HG03045 (cell line): ENCODE measurements at regions not wholly inside any gene's neighbourhood (a gene's known extent, or its start where the extent isn't known, plus 50 kb on each side); places are given as distances from the start of the nearest gene placed in this dataset.
"Not testable (repeated sequence)": the region's sequence is repeated elsewhere in the genome, so short reads cannot be mapped to it uniquely, and the experiment has no call there.

Experiments used
- ATAC-seq: cut with Tn5 transposase; IDR thresholded peaks from one replicate; pipeline ENCODE4 v1.9.1; 2021; ENCODE audit warnings: mild to moderate bottlenecking, moderate library complexity; ENCODE audit not compliant: unreplicated experiment

DNA sequence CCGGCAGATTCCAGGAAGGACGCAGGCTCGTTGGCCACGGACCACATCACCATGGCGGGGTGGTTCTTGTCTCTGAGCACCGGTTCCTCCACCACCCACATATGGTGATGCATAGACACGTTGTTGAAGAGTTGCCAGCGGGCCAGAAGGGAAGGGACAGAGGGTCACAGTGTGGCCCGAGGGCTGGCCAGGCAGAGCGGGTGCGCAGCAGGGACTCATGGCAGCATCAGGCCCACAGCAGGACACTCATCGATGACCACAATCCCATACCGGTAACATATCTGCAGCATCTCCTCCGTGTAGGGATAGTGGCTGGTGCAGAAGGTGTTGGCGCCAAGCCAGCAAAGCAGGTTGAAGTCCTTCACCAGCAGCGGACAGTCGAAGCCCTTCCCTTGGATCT, 469.2 kb upstream of the FAM174A start:
- not testable (repeated sequence) for ATAC-seq

DNA sequence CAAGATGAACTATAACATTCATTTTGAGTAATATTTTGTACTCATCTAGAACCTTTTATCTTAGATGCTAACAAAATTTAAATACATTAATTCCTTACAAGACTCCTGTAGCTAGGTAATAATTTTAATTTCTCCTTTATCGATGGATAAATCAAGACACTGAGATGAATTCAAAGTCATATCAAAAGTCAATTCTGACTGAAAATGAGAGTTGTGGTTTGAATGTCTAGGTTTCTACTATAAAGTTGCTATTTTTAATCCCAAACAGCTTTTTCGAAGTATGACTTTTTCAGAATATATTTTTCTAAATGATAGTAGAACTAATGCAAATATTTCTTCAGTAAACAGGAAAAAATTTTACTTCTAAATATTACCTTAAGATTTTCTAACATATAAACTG, 491.7 kb upstream of the FAM174A start:
- no peak for ATAC-seq

DNA sequence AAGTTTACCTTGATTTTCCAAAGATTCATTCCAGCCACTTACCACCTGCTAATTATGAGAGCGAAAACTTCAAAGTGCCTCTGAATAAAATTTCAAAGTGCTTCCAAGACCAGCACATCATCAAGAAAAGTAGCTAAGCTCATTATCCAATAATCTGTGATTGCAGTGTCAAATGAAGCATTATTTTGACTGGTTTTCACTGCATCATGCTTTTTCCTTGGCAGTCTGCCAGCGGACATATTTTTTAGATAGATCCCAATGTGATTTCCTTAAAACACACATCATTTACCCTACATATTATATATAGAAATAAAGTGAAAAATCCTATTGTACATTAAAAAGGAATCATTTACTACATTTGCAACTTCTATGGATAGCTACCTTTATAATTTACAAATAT, 508.6 kb upstream of the FAM174A start:
- no peak for ATAC-seq

DNA sequence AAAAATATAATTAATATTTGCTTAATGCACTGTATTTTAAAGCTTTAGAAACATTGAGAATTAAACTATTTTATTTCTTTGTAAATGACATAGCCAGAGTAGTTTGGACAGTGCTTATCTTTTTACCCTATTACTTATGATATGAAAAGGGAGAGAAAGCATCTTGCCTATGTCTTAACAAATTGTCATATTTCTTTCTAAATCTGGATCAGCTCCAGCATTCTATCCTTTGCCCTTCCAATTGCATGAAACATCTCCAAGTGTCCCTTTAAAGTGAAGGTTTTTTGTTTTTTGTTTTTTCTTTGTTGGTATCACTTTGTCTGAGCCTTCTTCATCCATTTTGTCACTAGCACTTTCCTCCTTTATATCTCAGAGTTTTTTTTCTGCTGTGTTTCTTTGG, 511.6 kb upstream of the FAM174A start:
- no peak for ATAC-seq

DNA sequence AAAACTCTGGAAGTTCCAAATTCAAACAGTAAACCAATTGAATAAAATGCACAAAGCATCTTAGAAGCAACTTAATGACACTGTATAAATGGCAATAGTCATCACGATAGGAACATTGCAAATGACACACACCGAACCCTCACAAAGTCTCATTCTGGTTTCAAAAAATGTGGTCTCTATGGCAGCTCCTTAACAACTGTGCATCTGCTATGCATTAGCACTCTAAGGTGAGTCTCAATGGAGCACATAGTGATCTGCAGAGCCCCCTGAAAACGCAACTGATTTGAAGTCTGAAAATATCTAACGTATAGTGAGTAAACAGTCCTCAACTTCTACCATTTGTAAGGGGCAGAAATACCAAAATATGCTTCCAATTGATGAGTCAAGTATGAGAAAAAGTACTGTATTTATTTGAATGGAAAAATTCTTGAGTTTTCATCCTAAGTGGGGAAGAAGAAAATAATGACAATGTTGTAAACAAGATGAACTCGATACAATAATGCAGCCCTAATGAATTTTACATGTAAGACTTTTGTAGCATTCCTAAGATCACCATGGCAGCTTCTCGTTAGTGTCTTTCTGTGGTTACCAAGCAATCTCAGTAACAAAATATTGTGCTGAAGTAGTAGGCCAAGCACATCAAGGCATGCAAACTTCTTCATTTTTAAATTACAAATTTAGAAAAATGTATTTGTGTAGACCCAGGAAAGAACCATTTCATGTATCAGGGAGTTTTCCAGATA, 517.5 kb upstream of the FAM174A start:
- ATAC-seq = no peak

DNA sequence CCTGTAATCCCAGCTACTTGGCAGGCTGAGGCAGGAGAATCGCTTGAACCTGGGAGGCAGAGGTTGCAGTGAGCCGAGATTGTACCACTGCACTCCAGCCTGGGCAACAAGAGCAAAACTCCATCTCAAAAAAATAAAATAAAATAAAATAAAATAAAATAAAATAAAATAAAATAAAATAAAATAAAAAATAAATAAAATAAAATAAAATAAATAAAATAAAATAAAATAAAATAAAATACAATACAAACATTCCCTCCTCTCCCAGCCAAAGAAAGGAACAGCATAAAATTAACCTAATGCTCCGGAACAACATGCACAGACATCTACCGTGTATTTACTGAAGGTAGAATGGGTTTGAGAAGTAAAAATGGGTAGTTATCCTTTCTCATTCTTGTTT, 521.9 kb upstream of the FAM174A start:
- ATAC-seq = not testable (repeated sequence)

DNA sequence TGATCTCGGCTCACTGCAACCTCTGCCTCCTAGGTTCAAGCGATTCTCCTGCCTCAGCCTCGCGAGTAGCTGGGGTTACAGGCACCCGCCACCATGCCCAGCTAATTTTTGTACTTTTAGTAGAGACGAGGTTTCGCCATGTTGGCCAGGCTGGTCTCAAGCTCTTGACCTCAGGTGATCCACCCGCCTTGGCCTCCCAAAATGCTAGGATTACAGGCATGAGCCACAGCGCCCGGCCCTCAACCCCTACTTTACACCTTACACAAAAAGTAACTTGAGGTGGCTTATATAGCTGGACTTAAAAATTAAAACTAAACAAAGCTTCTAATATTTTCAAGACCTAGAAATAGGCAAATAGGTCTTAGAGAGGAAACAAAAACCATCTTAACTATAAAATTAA, 524.0 kb upstream of the FAM174A start:
- ATAC-seq = not testable (repeated sequence)

DNA sequence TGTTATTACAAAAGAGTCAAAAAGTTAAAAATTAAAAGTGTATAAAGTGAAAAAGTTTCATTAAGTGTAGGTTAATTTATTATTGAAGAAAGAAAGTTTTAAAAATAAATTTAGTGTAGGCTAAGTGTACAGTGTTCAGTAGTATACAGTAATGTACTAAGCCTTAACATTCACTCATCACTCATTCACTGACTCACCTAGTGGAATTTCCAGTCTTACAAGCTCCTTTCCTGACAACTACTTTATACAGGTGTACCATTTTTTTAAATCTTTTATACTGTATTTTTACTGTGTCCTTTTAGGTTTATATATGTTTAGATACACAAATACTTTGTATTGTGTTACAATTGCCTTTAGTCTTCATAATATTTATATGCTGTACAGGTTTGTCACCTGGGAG, 530.2 kb upstream of the FAM174A start:
- no peak for ATAC-seq

DNA sequence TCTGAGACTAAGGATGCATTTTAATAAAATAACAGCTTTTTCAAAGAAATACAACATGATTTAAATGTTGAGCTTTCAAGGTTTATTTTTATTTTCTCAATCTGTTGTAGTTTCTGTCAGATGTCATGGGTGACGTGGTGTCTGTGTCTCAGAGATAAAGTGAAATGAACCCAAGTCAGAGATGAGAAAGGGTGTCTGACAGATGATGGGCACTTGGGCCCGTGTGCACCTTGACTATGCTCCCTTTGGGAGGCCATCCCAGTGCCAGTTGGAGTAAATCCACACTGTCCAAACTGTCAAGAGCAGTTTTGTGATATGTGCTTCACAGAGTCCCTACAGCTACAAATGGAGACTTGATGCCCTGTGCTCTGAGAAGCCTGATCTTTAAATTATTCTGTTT, 536.9 kb upstream of the FAM174A start:
- no peak for ATAC-seq

DNA sequence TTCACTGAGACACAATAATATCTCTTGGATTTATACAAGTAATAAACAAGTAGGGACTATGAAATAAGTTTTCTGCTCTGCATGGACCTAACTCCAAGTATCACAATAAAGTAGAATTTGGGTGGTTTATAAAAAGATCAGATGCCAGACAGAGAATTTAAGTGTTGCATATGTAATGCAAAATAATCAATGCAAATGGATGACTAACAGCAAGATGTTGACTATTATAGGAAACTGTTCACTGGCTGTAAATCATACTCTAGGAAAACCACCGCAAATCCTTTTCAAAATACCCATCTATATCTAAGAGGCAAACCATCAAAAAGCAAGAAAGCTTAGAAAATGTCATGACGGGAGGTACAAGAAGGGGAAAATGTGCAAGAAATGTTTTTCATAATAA, 539.8 kb upstream of the FAM174A start:
- ATAC-seq = no peak

DNA sequence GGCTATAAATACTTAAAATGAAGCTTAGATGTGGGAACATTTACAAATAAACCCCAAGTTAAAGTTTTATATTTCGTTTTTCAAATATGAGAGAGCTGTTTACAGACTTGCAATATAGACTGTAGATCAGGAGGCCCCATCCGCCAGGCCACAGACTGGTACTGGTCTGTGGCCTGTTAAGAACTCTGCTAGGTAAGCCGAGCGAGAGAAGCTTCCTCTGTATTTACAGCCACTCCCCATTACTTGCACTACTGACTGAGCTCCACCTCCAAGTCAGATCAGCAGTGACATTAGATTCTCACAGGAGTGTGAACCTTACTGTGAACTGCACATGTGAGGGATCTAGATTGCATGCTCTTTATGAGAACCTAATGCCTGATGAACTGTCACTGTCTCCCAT, 561.4 kb upstream of the FAM174A start:
- ATAC-seq = no peak

DNA sequence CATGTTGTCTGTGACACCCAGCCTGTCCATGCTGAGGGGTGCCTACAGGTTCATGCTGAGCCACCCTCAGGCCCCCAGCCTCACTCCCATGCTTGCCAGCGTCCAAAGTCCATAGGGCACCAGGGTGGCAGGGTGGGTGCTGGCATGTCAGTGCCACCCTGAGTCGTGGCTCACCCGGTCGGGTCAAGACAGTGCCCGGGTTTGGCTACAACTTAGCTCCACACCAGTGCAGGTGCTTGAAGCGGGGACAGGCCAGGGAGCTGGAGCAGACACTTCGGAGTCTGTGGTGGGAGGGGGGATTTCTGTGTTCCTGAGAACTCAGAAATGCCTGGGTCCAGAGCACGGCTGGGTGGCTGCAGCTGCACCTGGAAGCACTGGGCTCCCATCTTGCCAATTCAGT, 579.2 kb upstream of the FAM174A start:
- ATAC-seq = no peak

DNA sequence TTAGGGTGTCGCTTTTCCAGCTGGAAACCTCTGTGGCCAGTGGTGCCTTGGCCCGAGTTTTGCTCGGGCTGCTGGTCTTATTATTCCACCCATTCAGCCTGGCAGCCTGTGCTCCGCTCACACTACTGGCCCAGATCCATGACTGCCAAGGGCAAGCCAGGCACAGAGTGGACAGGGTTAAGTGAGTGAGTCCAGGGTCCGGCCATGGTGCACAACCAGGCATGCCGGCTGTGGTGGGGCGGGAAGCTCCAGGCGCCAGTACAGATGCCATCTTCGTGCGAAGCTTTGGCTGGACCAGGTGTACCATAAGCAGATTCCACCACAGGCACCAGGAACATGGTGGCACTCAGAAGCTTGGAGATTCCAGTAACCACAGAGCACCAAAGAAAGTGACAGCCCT, 580.2 kb upstream of the FAM174A start:
- no peak for ATAC-seq

DNA sequence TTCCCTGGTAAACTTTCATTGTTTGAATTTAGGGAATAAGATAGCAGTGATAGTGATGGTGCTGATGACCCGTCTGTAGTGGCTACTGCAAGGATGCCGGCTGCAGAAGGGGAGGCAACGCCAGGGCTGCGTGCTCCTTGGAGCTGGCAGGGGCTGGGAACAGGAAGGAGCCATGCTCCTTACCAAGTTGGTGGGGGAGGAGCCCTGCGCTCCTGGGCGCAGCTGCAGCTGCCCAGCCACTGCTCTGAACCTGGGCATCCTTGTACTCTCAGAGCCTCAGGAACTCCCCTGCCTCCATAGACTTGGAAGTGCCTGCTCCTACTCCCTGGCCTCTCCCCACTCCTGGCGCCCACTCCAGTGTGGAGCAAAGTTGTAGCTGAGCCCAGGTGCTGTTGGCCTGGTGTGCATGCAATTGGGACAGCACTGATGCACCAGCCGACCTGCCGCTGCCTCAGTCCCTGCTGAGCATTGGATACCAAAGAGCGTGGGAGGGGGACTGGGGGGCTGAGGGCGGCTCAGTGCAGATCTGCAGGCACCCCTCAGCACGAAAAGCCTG, 585.1 kb upstream of the FAM174A start:
- ATAC-seq = no peak

DNA sequence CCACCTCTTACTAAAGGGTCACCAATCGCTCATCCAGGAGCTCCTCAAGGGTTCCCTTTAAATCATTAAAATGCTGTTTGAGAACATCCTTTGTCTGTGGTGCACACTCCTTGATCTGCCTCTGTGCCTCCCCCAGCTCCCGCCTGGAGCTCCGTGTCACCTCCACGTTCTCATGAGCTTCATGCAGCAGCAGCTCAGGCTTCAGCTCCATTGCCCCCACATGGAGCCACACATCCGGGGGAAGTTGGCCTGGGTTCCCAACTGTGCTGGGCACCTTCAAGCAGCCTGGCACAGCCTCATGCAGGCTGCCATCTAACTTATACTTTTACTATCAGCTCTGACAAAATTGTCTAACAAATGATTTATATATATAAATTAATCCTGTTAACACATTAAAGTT, 585.8 kb upstream of the FAM174A start:
- no peak for ATAC-seq

DNA sequence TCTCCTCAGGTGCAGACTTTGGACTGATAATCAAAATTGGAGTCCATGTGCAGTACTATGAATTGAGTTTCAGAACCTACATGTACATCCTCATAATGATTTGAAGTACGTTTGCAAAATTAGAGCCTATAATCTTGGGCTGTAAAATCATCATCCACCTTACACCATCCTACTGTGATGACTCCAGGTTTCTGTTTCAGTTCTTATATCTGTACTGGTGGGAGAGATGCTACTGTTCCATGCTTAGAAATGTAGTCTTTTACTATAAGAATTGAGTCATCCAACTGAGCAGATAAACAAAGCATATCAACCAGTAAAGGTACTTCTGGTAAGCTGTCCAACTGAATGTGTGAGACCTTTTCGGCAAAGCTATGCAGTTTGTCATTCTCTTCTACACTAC, 586.3 kb upstream of the FAM174A start:
- ATAC-seq = no peak

DNA sequence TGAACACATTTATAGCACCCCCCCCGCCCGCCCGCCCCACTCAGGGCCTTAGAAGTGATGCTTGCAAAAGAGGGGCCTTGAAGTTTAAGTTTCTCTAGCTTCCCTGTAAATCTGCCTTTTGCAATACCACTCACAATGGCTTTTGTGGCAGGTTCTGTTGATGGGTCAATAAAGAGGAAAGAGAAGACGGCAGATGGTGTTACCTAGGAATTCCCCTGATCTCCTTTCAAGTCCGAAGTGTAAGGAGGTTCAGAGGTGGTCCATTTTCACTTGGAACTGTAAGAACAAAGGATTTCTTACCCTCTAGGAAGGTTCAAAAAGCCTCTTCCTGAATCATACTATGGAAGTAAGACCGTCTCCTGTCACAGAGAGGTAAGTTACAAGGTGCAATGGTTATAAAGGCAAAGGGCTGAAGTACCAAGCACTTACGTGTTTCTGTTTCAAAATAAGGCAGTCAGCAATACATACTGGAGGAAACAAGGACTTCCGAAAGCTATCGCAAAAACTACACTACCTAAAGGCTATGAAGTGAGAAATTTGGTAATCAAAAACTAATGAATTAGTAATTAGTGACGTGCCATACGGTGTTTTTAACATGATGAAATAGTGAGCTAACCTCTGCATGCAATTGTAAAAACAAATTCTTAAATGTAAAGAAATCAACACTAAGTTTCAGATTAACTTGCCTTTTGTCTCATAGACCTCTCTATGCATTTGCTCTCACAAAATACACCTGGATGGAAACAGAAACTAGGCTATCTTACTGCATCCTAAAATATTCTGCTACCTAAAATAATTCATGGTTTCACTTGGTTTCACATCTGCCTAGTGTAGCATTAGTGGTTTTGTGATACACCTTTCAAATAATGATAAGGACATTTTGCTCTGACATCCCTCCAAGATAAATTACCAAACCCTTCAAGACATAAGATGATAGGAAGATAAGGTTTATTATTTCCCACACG, 589.4 kb upstream of the FAM174A start:
- ATAC-seq = no peak

DNA sequence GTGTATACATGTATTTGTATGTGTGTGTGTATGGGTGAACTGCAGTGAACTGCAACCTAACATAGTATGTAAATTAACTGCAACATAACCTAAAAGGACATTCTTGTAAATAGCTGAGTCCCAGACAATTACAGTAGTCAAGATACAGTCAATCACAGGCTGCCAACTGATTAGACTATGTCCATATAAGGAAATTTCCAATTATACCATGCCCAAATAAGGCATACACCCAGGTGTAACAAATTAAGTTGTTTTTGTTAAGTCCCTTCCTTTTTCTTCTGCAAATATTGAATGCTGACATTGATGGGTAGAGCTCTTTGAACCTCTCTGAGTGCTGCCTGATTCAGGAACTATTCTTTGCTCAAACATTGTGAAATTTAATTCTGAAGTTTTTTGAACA, 594.6 kb upstream of the FAM174A start:
- no peak for ATAC-seq

DNA sequence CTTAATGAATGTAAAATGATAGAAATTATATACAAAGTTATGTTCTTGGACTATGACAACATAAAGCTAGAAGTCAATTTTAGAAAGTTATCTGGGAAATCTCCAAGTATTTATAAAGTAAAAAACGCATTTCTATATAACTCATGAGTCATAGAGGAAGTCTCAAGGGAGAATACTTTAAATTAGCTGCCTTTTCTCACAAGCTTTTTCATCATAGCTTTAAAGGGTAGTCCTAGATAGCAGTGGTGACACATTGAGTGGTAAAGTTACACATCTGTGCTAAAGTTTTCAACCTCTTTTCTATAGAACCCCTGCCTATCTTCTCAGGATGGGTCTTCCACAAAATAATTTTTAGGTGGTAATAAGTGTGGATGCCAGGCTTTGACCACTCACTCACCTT, 598.3 kb upstream of the FAM174A start:
- ATAC-seq = no peak

DNA sequence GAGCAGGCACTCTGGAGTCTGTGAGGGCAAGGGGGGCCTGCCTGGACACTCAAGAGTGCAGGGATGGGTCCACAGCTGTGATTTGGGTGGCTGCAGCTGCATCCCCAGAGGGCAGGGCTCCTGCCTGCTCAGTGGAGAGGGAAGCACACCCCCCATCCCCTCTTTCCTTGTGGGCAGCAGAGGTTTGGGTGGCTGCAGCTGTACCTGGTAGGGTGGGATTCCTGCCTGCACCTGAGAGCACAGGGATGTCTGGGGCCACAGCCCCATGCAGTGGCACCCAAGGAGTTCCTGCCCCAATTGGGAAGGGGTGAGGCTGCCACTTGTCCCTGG, 605.4 kb upstream of the FAM174A start:
- no peak for ATAC-seq

DNA sequence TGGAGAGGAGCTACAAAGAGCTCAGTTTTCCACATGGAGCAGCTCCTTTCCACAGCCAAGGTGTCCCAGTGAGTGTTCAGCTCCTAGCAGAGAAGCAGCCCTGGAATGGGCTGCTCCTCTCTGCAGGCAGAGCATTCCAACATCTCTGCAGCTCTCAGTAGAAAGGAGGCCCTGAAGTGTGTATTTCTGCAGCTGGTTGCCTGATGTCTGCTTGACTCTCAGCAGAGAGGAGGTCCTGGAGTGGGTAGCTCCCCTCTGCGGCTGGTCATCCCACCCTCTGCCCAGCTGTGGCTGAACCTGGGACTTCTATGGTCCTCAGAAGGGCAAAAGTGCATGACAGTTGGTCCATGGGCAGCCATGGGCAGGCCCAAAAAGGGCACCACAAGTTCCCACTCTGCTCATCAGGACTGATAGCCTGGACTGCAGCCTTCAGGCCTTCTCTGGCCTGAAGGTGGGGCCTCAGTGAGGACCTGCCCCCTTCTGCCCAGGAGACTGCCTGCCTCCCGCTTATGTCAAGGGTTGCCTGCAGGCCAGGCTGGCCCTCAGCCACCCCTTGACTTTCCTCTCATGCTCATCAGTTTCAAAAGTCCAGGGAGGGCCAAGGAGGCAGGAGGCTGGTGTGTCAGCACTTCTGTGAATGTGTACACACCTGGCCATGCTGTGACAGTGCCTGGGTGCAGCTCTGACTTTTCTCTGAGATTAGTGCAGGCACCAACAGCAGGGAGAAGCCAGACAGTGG, 605.9 kb upstream of the FAM174A start:
- ATAC-seq = no peak
